ENCODE measurements at regions not wholly inside any gene's neighbourhood (a gene's known extent, or its start where the extent isn't known, plus 50 kb on each side); places are given as distances from the start of the nearest gene placed in this dataset.
"Not testable (repeated sequence)": the region's sequence is repeated elsewhere in the genome, so short reads cannot be mapped to it uniquely, and the experiment has no call there.

- intact Hi-C loops (cut with DNase I), result no loop called here
- ATAC-seq (ENCODE audit: poor library complexity), result no peak
Measured at GRCh38 chr16:59087641-59088040, 353.5 kb upstream of the GOT2 start.

GRCh38 chr16:59067205-59067604 is 333.1 kb upstream of the GOT2 start:
- ATAC-seq (ENCODE audit: poor library complexity) (peak; percentile 18), DNase-seq (no peak)
- intact Hi-C loops (cut with DNase I), result no loop called here

More at GRCh38 chr16:59087641-59088040, 353.5 kb upstream of the GOT2 start:
- no peak for DNase-seq

- intact Hi-C loops (cut with DNase I), result no loop called here
- ATAC-seq (ENCODE audit: poor library complexity), result no peak
- DNase-seq, result no peak
Measured at GRCh38 chr16:59060207-59060606, 326.1 kb upstream of the GOT2 start.

- intact Hi-C loops (cut with DNase I), result no loop called here
- no peak for DNase-seq
- ATAC-seq (ENCODE audit: poor library complexity), result no peak
Measured at GRCh38 chr16:59058250-59058649, 324.1 kb upstream of the GOT2 start.

- ATAC-seq (ENCODE audit: poor library complexity), result no peak
Measured at GRCh38 chr16:59053911-59054310, 319.8 kb upstream of the GOT2 start.

GRCh38 chr16:59052231-59052630 is 318.1 kb upstream of the GOT2 start:
- intact Hi-C loops (cut with DNase I), result no loop called here
- DNase-seq (no peak), ATAC-seq (ENCODE audit: poor library complexity) (no peak)

More at GRCh38 chr16:59053911-59054310, 319.8 kb upstream of the GOT2 start:
- DNase-seq, result no peak
- intact Hi-C loops (cut with DNase I), result no loop called here

- intact Hi-C loops (cut with DNase I), result no loop called here
- DNase-seq (no peak), ATAC-seq (ENCODE audit: poor library complexity) (no peak)
Measured at GRCh38 chr16:59048876-59049275, 314.8 kb upstream of the GOT2 start.

GRCh38 chr16:59047114-59047513 is 313.0 kb upstream of the GOT2 start:
- ATAC-seq (ENCODE audit: poor library complexity), result no peak
- intact Hi-C loops (cut with DNase I), result no loop called here
- no peak for DNase-seq

- intact Hi-C loops (cut with DNase I), result no loop called here
- DNase-seq (no peak), ATAC-seq (ENCODE audit: poor library complexity) (no peak)
Measured at GRCh38 chr16:59046335-59046734, 312.2 kb upstream of the GOT2 start.

- ATAC-seq (ENCODE audit: poor library complexity) (no peak), DNase-seq (no peak)
- intact Hi-C loops (cut with DNase I), result no loop called here
Measured at GRCh38 chr16:59045501-59045900, 311.4 kb upstream of the GOT2 start.

- intact Hi-C loops (cut with DNase I), result no loop called here
- DNase-seq (no peak), ATAC-seq (ENCODE audit: poor library complexity) (no peak)
Measured at GRCh38 chr16:59044616-59045015, 310.5 kb upstream of the GOT2 start.

GRCh38 chr16:59042301-59042700 is 308.2 kb upstream of the GOT2 start:
- no peak for ATAC-seq (ENCODE audit: poor library complexity)
- DNase-seq, result no peak
- intact Hi-C loops (cut with DNase I), result no loop called here

- intact Hi-C loops (cut with DNase I), result no loop called here
- no peak for DNase-seq
- no peak for ATAC-seq (ENCODE audit: poor library complexity)
Measured at GRCh38 chr16:59039066-59039720, 305.1 kb upstream of the GOT2 start.

GRCh38 chr16:59030923-59031485 is 296.9 kb upstream of the GOT2 start:
- intact Hi-C loops (cut with DNase I), result no loop called here

GRCh38 chr16:59021751-59022150 is 287.6 kb upstream of the GOT2 start:
- DNase-seq (no peak), ATAC-seq (ENCODE audit: poor library complexity) (no peak)
- intact Hi-C loops (cut with DNase I), result no loop called here

More at GRCh38 chr16:59030923-59031485, 296.9 kb upstream of the GOT2 start:
- no peak for ATAC-seq (ENCODE audit: poor library complexity)
- DNase-seq, result no peak

- ATAC-seq (ENCODE audit: poor library complexity) (no peak), DNase-seq (no peak)
- intact Hi-C loops (cut with DNase I), result no loop called here
Measured at GRCh38 chr16:59013930-59014329, 279.8 kb upstream of the GOT2 start.

GRCh38 chr16:58999762-59000161 is 265.6 kb upstream of the GOT2 start:
- no peak for ATAC-seq (ENCODE audit: poor library complexity)
- intact Hi-C loops (cut with DNase I), result no loop called here
- DNase-seq, result no peak

- intact Hi-C loops (cut with DNase I); ATAC-seq (ENCODE audit: poor library complexity); DNase-seq: not testable (repeated sequence)
Measured at GRCh38 chr16:58992755-58993154, 258.6 kb upstream of the GOT2 start.

GRCh38 chr16:58983181-58983965 is 249.3 kb upstream of the GOT2 start:
- DNase-seq; ATAC-seq (ENCODE audit: poor library complexity); intact Hi-C loops (cut with DNase I): not testable (repeated sequence)

GRCh38 chr16:58970775-58971174 is 236.7 kb upstream of the GOT2 start:
- no peak for DNase-seq
- intact Hi-C loops (cut with DNase I), result no loop called here
- ATAC-seq (ENCODE audit: poor library complexity), result no peak

Data from Right ventricle myocardium superior (tissue), 1 donor.